Nephron (organoid): ENCODE measurements at regions not wholly inside any gene's neighbourhood (a gene's known extent, or its start where the extent isn't known, plus 50 kb on each side); places are given as distances from the start of the nearest gene placed in this dataset.

Experiments used
- H3K27ac Mint-ChIP-seq, 3 experiments: 2 replicates each; pipeline ENCODE4 v1.8.0; 2020; ENCODE audit warnings: mixed read lengths in 3 of 3, mild to moderate bottlenecking in 2 of 3, moderate library complexity in 1 of 3
- H3K27me3 Mint-ChIP-seq: 2 replicates; pipeline ENCODE4 v1.8.0; 2021; ENCODE audit warnings: low read depth, mild to moderate bottlenecking, moderate library complexity, mixed read lengths
- H3K36me3 Mint-ChIP-seq: 2 replicates; pipeline ENCODE4 v1.8.0; 2020; ENCODE audit warnings: low read depth, mixed read lengths
- H3K4me1 Mint-ChIP-seq: 2 replicates; pipeline ENCODE4 v1.8.0; 2020; ENCODE audit warnings: mixed read lengths
- H3K4me3 Mint-ChIP-seq, 3 experiments: 2 replicates each; pipeline ENCODE4 v1.8.0; 2020; ENCODE audit warnings: mild to moderate bottlenecking in 3 of 3, mixed read lengths in 3 of 3, moderate library complexity in 2 of 3
- H3K9me3 Mint-ChIP-seq: 2 replicates; pipeline ENCODE4 v1.8.0; 2020; ENCODE audit warnings: mixed read lengths
- TF ChIP-seq, protein P1 (sequence below), 3 experiments: fragments of 200-600 bp; sonication (generic); IDR thresholded peaks; one replicate each; pipeline ENCODE4 v1.5.0; 2021; ENCODE audit warnings: antibody characterized with exemption in 3 of 3; ENCODE audit not compliant: unreplicated experiment in 3 of 3

- no peaks in the 10 kb centered on the region for H3K27me3 Mint-ChIP-seq
- no peaks in the 10 kb centered on the region for H3K36me3 Mint-ChIP-seq
- H3K9me3 Mint-ChIP-seq: peaks cover 3% of the 10 kb centered on the region
- H3K27ac Mint-ChIP-seq: no peak overlapping the region
- TF ChIP-seq, protein P1, sequence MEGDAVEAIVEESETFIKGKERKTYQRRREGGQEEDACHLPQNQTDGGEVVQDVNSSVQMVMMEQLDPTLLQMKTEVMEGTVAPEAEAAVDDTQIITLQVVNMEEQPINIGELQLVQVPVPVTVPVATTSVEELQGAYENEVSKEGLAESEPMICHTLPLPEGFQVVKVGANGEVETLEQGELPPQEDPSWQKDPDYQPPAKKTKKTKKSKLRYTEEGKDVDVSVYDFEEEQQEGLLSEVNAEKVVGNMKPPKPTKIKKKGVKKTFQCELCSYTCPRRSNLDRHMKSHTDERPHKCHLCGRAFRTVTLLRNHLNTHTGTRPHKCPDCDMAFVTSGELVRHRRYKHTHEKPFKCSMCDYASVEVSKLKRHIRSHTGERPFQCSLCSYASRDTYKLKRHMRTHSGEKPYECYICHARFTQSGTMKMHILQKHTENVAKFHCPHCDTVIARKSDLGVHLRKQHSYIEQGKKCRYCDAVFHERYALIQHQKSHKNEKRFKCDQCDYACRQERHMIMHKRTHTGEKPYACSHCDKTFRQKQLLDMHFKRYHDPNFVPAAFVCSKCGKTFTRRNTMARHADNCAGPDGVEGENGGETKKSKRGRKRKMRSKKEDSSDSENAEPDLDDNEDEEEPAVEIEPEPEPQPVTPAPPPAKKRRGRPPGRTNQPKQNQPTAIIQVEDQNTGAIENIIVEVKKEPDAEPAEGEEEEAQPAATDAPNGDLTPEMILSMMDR (IDR thresholded peaks at IDR 0.05; ENCODE audit: unreplicated experiment in 3 of 3): no peak
- no peak overlapping the region for H3K4me3 Mint-ChIP-seq
- no peaks in the 10 kb centered on the region for H3K4me1 Mint-ChIP-seq
These were observed 118.9 kb upstream of the NT5C1B start for GRCh38 chr2:18708203-18708715.

- H3K27me3 Mint-ChIP-seq: no peaks in the 10 kb centered on the region
- TF ChIP-seq, protein P1 (IDR thresholded peaks at IDR 0.05; ENCODE audit: unreplicated experiment in 3 of 3): no peak
- no peak overlapping the region for H3K27ac Mint-ChIP-seq
- no peaks in the 10 kb centered on the region for H3K9me3 Mint-ChIP-seq
- no peaks in the 10 kb centered on the region for H3K36me3 Mint-ChIP-seq
- no peaks in the 10 kb centered on the region for H3K4me1 Mint-ChIP-seq
- H3K4me3 Mint-ChIP-seq: no peak overlapping the region
These were observed 116.6 kb upstream of the NT5C1B start for GRCh38 chr2:18706001-18706400.

DNA sequence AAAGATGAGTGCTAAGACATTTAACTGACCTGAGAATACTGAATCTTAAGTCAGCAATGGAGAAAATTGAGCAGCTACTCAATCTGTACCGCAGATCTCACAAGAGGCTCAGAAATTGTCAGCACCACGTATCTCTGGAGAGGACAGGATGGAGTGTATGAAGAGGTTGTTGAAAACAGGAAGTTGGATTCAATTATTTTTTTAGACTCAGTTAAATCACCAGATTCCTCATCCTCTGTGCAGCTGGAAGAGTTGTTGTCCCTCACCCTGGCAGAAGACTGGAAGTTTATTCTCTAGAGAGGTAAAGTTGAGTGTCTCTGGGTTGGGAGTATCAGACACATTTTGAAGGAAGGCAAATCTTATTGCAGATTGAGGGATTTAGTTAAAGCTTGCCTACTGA is 114.9 kb upstream of the NT5C1B start:
- TF ChIP-seq, protein P1 (IDR thresholded peaks at IDR 0.05; ENCODE audit: unreplicated experiment in 3 of 3): no peak
- no peaks in the 10 kb centered on the region for H3K36me3 Mint-ChIP-seq
- no peak overlapping the region for H3K27ac Mint-ChIP-seq
- H3K4me1 Mint-ChIP-seq: no peaks in the 10 kb centered on the region
- H3K27me3 Mint-ChIP-seq: no peaks in the 10 kb centered on the region
- H3K4me3 Mint-ChIP-seq: no peak overlapping the region
- no peaks in the 10 kb centered on the region for H3K9me3 Mint-ChIP-seq

DNA sequence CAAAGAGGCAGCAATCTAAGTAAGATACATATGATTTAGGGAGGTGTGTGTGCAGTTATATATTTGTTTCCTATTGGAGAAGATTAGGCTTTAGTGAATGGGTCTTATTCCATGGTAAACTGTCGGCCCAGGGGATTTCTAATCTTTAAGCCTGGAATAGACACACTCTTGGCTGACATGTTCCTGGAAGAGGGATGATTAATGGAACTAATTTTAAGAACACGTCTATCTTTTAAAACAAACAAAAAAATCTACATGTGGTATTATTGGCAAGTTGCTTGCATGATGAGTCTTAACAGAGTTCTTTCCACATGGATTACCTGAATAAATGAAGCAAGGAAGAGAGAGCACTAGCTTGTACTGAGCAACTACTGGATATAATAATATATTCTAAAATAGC is 114.2 kb upstream of the NT5C1B start:
- Mint-ChIP-seq H3K27ac (no peak overlapping the region), H3K4me1 (no peaks in the 10 kb centered on the region), H3K4me3 (no peak overlapping the region), H3K9me3 (no peaks in the 10 kb centered on the region), H3K27me3 (no peaks in the 10 kb centered on the region), H3K36me3 (no peaks in the 10 kb centered on the region)
- TF ChIP-seq, protein P1 (IDR thresholded peaks at IDR 0.05; ENCODE audit: unreplicated experiment in 3 of 3): no peak

DNA sequence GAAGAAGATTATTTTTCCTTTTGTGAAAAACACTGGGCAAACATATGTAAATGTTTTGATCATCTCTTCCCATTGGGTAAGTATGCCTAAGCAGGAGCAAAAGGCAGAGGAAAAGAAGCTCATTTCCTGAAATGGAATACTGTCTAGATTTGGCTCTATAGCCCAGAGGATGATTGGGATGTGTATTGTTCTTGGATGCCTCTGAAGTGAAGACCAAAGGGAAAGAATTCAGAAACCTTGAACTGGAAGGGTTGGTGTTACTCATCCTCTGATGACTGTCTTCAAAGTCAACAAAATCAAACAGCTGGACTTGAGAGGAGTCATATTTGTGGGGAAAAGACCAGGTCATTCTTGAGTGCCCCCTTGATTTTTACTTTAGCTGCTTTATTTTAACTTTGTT is 112.6 kb upstream of the NT5C1B start:
- Mint-ChIP-seq H3K36me3 (no peaks in the 10 kb centered on the region), H3K9me3 (peaks cover under 1% of the 10 kb centered on the region), H3K27me3 (no peaks in the 10 kb centered on the region), H3K4me3 (no peak overlapping the region), H3K27ac (no peak overlapping the region), H3K4me1 (no peaks in the 10 kb centered on the region)
- TF ChIP-seq, protein P1 (IDR thresholded peaks at IDR 0.05; ENCODE audit: unreplicated experiment in 3 of 3): no peak

- no peaks in the 10 kb centered on the region for H3K36me3 Mint-ChIP-seq
- peaks cover 4% of the 10 kb centered on the region for H3K9me3 Mint-ChIP-seq
- TF ChIP-seq, protein P1 (IDR thresholded peaks at IDR 0.05; ENCODE audit: unreplicated experiment in 3 of 3): no peak
- H3K27ac Mint-ChIP-seq: no peak overlapping the region
- no peaks in the 10 kb centered on the region for H3K27me3 Mint-ChIP-seq
- no peak overlapping the region for H3K4me3 Mint-ChIP-seq
- H3K4me1 Mint-ChIP-seq: no peaks in the 10 kb centered on the region
These were observed 112.2 kb upstream of the NT5C1B start for GRCh38 chr2:18701546-18701945.
